Right lobe of liver (tissue), 4 donors: ENCODE measurements at regions not wholly inside any gene's neighbourhood (a gene's known extent, or its start where the extent isn't known, plus 50 kb on each side); places are given as distances from the start of the nearest gene placed in this dataset.

Experiments
- CTCF ChIP-seq, 4 donors: fragments of 200-600 bp in 3 of 4; fragments of 450-650 bp in 1 of 4; IDR thresholded peaks; one replicate each; pipeline versions ENCODE4 v1.5.1 to v1.8.0; 2016 to 2022; ENCODE audit warnings: antibody characterized with exemption in 4 of 4, mild to moderate bottlenecking in 2 of 4
- POLR2A ChIP-seq: fragments of 450-650 bp; IDR thresholded peaks from one replicate; pipeline ENCODE4 v1.6.1; 2017; ENCODE audit warnings: antibody characterized with exemption, mild to moderate bottlenecking
- donor health status: DM: no; HTN: no; CAD: no.
- donor health status: DM: no; HTN: no; CAD: no.
- donor health status: DM: no; HTN: yes; CAD: no.

- TF ChIP-seq CTCF (IDR thresholded peaks at IDR 0.05) (no peak), POLR2A (no peak)
Measured at GRCh38 chr4:54973784-54974183, 151.6 kb downstream of the KDR start.
